ENCODE measurements at regions not wholly inside any gene's neighbourhood (a gene's known extent, or its start where the extent isn't known, plus 50 kb on each side); places are given as distances from the start of the nearest gene placed in this dataset.
"Not testable (repeated sequence)": the region's sequence is repeated elsewhere in the genome, so short reads cannot be mapped to it uniquely, and the experiment has no call there.

DNA sequence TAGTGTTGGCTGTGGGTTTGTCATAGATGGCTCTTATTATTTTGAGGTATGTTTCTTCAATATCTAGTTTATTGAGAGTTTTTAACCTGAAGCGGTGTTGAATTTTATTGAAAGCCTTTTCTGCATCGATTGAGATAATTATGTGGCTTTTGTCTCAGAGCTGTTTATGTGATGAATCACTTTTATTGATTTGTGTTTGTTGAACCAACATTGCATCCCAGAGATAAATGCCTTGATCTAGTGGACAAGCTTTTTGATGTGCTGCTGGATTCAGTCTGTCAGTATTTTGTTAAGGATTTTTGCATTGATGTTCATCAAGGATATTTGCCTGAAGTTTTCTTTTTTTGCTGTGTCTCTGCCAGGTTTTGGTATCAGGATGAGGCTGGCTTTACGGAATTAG is 487.8 kb upstream of the TNP1 start:
- FAIRE-seq; DNase-seq (ENCODE audit: low spot score): not testable (repeated sequence)

DNA sequence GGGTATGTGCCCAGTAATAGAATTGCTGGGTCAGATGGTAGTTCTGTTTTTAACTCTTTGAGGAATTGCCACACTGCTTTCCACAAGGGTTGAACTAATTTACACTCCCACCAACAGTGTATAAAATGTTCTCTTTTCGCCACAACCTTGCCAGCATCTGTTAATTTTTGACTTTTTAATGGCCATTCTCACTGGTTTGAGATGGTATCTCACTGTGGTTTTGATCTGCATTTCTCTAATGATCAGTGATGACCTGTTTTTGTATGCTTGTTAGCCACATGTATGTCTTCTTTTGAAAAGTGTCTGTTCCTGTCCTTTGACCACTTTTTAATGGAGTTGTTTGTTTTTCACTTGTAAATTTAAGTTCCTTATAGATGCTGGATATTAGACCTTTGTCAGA is 486.2 kb upstream of the TNP1 start:
- FAIRE-seq; DNase-seq (ENCODE audit: low spot score): not testable (repeated sequence)

- DNase-seq (ENCODE audit: low spot score) (no peak), FAIRE-seq (no peak)
These were observed 481.0 kb upstream of the TNP1 start for GRCh38 chr2:217340899-217341298.

GRCh38 chr2:217340176-217340575 is 480.3 kb upstream of the TNP1 start:
- no peak for DNase-seq (ENCODE audit: low spot score)
- no peak for FAIRE-seq

DNA sequence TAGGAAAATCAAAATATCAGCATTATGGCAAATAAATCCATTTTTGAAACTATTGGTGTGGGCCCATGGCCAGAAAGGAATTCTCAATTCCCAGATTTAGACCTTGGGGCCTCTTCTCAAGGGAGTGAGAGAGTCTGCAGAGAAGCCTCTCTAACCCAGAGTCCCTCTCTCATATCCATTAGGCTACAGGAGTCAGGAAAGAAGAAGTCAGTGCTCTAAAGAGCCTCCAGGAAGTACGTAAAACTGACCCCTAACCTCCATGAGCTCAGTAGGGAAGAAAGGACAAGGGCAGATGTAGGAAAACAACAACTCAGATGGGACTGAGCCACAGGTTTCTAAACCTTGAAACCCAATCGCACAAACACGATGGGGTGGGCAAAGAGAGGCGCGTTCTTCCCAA is 479.9 kb upstream of the TNP1 start:
- no peak for DNase-seq (ENCODE audit: low spot score)
- FAIRE-seq, result no peak

GRCh38 chr2:217338306-217338916 is 478.5 kb upstream of the TNP1 start:
- DNase-seq (ENCODE audit: low spot score), result peak; percentile 56
- no peak for FAIRE-seq

GRCh38 chr2:217337771-217338170 is 477.9 kb upstream of the TNP1 start:
- FAIRE-seq (no peak), DNase-seq (ENCODE audit: low spot score) (no peak)

GRCh38 chr2:217336694-217337093 is 476.8 kb upstream of the TNP1 start:
- no peak for FAIRE-seq
- no peak for DNase-seq (ENCODE audit: low spot score)

- no peak for FAIRE-seq
- DNase-seq (ENCODE audit: low spot score), result no peak
These were observed 475.6 kb upstream of the TNP1 start for GRCh38 chr2:217335341-217335966.

GRCh38 chr2:217334561-217334960 is 474.7 kb upstream of the TNP1 start:
- FAIRE-seq (no peak), DNase-seq (ENCODE audit: low spot score) (no peak)

- DNase-seq (ENCODE audit: low spot score), result no peak
- no peak for FAIRE-seq
These were observed 473.0 kb upstream of the TNP1 start for GRCh38 chr2:217332866-217333265.

DNA sequence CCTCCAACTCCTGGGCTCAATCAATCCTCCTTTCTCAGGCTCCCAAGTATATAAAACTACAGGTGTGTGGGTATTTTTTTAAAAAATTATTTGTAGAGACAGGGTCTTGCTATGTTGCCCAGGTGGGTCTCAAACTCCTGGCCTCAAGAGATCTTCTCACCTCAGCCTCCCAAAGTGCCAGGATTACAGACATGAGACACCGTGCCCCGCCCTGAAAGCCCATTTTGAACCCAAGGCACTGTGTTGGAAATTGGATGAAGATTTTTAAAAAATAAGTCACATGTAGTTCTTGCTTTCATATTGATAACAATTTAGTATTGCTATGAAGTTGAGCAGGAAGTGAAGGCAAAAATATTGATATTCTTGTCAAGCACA is 472.5 kb upstream of the TNP1 start:
- DNase-seq (ENCODE audit: low spot score) (no peak), FAIRE-seq (no peak)

GRCh38 chr2:217331523-217332416 is 471.9 kb upstream of the TNP1 start:
- FAIRE-seq (peak; percentile 95), DNase-seq (ENCODE audit: low spot score) (peak; percentile 80)

DNA sequence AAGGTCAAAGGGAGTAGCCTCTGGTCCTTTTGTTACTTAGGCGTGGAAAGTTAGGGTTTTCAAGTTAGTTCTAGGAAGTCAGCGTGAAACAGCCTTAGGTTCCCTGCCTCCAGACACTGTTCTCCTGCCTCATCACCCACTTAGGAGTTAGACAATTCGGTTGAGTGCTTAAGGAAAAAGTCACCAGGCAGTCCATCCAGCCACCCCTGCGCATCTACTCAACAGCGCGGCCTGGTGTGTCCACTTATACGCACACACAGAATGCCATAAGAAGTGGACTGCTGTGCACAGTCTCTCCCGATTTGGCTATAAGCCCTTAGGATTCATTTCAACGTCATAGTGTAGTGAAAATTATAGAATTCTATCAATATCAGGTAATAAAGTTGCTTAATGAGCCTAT is 470.8 kb upstream of the TNP1 start:
- DNase-seq (ENCODE audit: low spot score) (no peak), FAIRE-seq (no peak)

DNA sequence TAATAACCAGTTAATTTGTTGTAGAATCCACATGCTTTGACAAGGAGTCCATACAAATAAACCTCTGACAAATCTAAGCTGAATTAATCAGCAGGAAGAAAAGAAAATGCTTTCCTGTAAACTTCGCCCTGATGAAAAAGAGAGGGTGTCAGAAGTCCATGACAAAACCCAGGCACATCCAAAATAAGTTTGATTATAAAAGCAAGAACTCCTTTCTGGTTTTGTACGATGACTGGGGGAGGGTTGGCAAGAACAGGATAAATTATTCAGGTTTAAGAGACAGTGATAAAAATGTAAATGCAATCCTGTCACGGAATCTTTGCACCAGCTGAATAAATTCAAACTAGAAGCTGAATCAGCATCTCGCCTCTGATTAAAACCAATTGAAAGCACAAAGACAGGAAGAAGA is 469.2 kb upstream of the TNP1 start:
- no peak for DNase-seq (ENCODE audit: low spot score)
- no peak for FAIRE-seq

- DNase-seq (ENCODE audit: low spot score) (no peak), FAIRE-seq (no peak)
These were observed 468.7 kb upstream of the TNP1 start for GRCh38 chr2:217328622-217328978.

GRCh38 chr2:217327953-217328621 is 468.2 kb upstream of the TNP1 start:
- DNase-seq (ENCODE audit: low spot score), result no peak
- no peak for FAIRE-seq

- FAIRE-seq (no peak), DNase-seq (ENCODE audit: low spot score) (no peak)
These were observed 466.6 kb upstream of the TNP1 start for GRCh38 chr2:217326238-217327022.

GRCh38 chr2:217325816-217326215 is 466.0 kb upstream of the TNP1 start:
- FAIRE-seq (no peak), DNase-seq (ENCODE audit: low spot score) (no peak)

- no peak for DNase-seq (ENCODE audit: low spot score)
- no peak for FAIRE-seq
These were observed 465.4 kb upstream of the TNP1 start for GRCh38 chr2:217325251-217325650.

- no peak for FAIRE-seq
- DNase-seq (ENCODE audit: low spot score), result peak; percentile 42
These were observed 456.9 kb upstream of the TNP1 start for GRCh38 chr2:217316743-217317142.
